H1 (cell line): ENCODE measurements at regions not wholly inside any gene's neighbourhood (a gene's known extent, or its start where the extent isn't known, plus 50 kb on each side); places are given as distances from the start of the nearest gene placed in this dataset.

ENCODE experiments used
- BRCA1 ChIP-seq: IDR thresholded peaks from 2 replicates; pipeline ENCODE4 v1.6.1; 2012; ENCODE audit warnings: low read depth, low read length, improper control_type of control experiment
- CBX5 ChIP-seq: fragments of 300-800, 300-1000 bp; sonication (generic); IDR thresholded peaks from 2 replicates; pipeline ENCODE4 v1.7.1; 2016; ENCODE audit warnings: antibody characterized with exemption, low read length, low read depth
- GABPA ChIP-seq: IDR thresholded peaks from 2 replicates; pipeline ENCODE4 v1.6.1; 2011; ENCODE audit warnings: mild to moderate bottlenecking, low read length, moderate library complexity, borderline replicate concordance; ENCODE audit not compliant: insufficient read depth
- GTF2F1 ChIP-seq: IDR thresholded peaks from 2 replicates; pipeline ENCODE4 v1.6.1; 2012; ENCODE audit warnings: low read depth, low read length, improper control_type of control experiment, borderline replicate concordance
- RNF2 ChIP-seq: fragments of 200-900, 300-1000 bp; sonication (generic); IDR thresholded peaks from 2 replicates; pipeline ENCODE4 v1.7.1; 2016; ENCODE audit warnings: borderline replicate concordance, low read depth, mild to moderate bottlenecking, antibody characterized with exemption, low read length; ENCODE audit not compliant: poor library complexity, severe bottlenecking; ENCODE audit errors: missing control alignments
- TAF7 ChIP-seq: optimal IDR thresholded peaks from 2 replicates; pipeline ENCODE3; 2011; ENCODE audit warnings: low read depth, mild to moderate bottlenecking, inconsistent platforms, low read length, moderate library complexity, borderline replicate concordance
- TBP ChIP-seq: IDR thresholded peaks from 2 replicates; pipeline ENCODE4 v1.6.1; 2011; ENCODE audit warnings: low read depth, low read length, improper control_type of control experiment
- TF ChIP-seq, protein P1 (sequence below): fragments of 300-600 bp; sonication (generic); IDR thresholded peaks from 2 replicates; pipeline ENCODE4 v1.7.1; 2012; ENCODE audit warnings: low read length, moderate library complexity, mild to moderate bottlenecking, inconsistent platforms; ENCODE audit not compliant: insufficient replicate concordance

DNA sequence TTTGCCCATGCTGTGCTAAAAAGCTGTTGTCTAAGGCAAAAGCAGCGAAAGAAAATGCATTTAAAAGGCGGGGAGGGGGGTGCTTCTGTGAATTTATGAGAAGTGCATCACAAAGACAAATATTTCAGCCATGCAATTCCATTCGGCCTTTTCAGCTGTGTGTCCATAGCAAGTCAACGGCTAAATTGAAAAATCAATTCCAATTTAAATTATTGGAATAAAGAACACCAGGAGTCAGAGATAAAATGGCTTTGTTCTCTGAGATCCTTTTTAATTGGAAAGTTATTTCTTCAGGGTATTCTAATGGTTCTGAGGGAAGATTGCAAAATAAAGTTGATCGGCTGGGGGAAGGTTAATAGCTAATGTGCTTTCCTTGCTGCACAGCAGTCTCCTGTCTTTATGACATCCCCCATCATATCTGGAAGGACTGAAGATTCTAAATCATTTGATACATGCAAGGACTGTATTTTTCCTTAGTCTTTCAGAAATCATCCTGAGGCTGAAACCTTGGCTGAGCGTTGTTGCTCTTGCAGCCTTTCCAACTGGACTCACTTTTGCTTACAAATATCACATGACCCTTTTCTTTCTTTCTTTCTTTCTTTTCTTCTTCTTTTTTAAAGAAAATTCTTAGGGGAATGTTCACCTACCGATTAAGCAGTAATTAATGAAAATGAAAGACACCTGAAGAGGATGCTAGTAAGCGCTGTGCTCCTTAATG is 647.1 kb downstream of the DACH1 start (continued):
- TF ChIP-seq, protein P1, sequence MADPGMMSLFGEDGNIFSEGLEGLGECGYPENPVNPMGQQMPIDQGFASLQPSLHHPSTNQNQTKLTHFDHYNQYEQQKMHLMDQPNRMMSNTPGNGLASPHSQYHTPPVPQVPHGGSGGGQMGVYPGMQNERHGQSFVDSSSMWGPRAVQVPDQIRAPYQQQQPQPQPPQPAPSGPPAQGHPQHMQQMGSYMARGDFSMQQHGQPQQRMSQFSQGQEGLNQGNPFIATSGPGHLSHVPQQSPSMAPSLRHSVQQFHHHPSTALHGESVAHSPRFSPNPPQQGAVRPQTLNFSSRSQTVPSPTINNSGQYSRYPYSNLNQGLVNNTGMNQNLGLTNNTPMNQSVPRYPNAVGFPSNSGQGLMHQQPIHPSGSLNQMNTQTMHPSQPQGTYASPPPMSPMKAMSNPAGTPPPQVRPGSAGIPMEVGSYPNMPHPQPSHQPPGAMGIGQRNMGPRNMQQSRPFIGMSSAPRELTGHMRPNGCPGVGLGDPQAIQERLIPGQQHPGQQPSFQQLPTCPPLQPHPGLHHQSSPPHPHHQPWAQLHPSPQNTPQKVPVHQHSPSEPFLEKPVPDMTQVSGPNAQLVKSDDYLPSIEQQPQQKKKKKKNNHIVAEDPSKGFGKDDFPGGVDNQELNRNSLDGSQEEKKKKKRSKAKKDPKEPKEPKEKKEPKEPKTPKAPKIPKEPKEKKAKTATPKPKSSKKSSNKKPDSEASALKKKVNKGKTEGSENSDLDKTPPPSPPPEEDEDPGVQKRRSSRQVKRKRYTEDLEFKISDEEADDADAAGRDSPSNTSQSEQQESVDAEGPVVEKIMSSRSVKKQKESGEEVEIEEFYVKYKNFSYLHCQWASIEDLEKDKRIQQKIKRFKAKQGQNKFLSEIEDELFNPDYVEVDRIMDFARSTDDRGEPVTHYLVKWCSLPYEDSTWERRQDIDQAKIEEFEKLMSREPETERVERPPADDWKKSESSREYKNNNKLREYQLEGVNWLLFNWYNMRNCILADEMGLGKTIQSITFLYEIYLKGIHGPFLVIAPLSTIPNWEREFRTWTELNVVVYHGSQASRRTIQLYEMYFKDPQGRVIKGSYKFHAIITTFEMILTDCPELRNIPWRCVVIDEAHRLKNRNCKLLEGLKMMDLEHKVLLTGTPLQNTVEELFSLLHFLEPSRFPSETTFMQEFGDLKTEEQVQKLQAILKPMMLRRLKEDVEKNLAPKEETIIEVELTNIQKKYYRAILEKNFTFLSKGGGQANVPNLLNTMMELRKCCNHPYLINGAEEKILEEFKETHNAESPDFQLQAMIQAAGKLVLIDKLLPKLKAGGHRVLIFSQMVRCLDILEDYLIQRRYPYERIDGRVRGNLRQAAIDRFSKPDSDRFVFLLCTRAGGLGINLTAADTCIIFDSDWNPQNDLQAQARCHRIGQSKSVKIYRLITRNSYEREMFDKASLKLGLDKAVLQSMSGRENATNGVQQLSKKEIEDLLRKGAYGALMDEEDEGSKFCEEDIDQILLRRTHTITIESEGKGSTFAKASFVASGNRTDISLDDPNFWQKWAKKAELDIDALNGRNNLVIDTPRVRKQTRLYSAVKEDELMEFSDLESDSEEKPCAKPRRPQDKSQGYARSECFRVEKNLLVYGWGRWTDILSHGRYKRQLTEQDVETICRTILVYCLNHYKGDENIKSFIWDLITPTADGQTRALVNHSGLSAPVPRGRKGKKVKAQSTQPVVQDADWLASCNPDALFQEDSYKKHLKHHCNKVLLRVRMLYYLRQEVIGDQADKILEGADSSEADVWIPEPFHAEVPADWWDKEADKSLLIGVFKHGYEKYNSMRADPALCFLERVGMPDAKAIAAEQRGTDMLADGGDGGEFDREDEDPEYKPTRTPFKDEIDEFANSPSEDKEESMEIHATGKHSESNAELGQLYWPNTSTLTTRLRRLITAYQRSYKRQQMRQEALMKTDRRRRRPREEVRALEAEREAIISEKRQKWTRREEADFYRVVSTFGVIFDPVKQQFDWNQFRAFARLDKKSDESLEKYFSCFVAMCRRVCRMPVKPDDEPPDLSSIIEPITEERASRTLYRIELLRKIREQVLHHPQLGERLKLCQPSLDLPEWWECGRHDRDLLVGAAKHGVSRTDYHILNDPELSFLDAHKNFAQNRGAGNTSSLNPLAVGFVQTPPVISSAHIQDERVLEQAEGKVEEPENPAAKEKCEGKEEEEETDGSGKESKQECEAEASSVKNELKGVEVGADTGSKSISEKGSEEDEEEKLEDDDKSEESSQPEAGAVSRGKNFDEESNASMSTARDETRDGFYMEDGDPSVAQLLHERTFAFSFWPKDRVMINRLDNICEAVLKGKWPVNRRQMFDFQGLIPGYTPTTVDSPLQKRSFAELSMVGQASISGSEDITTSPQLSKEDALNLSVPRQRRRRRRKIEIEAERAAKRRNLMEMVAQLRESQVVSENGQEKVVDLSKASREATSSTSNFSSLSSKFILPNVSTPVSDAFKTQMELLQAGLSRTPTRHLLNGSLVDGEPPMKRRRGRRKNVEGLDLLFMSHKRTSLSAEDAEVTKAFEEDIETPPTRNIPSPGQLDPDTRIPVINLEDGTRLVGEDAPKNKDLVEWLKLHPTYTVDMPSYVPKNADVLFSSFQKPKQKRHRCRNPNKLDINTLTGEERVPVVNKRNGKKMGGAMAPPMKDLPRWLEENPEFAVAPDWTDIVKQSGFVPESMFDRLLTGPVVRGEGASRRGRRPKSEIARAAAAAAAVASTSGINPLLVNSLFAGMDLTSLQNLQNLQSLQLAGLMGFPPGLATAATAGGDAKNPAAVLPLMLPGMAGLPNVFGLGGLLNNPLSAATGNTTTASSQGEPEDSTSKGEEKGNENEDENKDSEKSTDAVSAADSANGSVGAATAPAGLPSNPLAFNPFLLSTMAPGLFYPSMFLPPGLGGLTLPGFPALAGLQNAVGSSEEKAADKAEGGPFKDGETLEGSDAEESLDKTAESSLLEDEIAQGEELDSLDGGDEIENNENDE, result no peak
- TF ChIP-seq CBX5 (no peak), TAF7 (no peak), TBP (no peak), GTF2F1 (no peak), BRCA1 (no peak), RNF2 (no peak), GABPA (no peak)
